GM10248 (cell line): ENCODE measurements at regions not wholly inside any gene's neighbourhood (a gene's known extent, or its start where the extent isn't known, plus 50 kb on each side); places are given as distances from the start of the nearest gene placed in this dataset.

Source experiments
- CTCF ChIA-PET: fragments of 300-600 bp; sonication (Branson Sonifier 250); formaldehyde crosslinking; extraction: SDS; loops from one replicate; lab custom pipeline; 2021; ENCODE audit warnings: antibody characterized with exemption; lab: Yijun Ruan, JAX
- POLR2A ChIA-PET: fragments of 350-650 bp; sonication (Branson Sonifier 250); formaldehyde crosslinking; extraction: SDS; loops from one replicate; lab custom pipeline; 2020; ENCODE audit warnings: antibody characterized with exemption; lab: Yijun Ruan, JAX
- DNase-seq: peaks from one replicate; pipeline ENCODE4 v3.0.0; 2012; ENCODE audit errors: extremely low spot score
- CTCF ChIP-seq: IDR thresholded peaks from 2 replicates; pipeline ENCODE4 v1.5.1; 2012; ENCODE audit warnings: mild to moderate bottlenecking, low read depth; ENCODE audit errors: extremely low read depth, missing control alignments, control extremely low read depth

DNA sequence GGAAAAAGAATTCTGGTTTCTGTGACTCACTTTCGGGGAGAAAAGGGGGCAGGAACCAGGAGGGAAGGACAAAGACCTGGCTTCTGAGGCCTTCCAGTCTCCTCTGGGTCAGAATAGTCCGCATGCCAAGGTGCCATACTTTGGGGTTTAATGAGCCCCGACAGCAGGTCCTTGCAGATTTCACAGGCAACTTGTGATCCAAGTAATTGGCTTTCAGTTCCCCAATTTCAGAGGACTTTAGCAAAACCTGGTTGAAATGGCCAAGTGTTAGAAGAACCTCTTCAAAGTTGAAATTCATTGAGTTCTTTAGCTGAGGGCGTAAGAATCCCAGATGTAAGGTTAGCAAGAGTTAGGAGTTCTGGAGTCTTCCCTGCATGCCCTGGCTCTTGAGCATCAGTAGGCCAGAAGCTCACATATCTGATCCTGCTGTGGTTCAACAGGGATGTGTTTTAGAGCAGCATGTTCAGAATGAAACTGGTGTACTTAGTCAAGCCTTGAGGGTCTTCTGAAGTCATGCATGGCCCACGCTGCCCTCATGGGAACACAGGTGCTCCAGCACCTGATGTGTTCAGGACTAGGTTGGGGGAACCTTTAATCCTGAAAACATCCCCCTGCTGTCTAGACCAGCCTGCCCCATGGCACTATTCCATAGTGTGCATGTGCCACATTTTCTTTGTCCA, 143.0 kb downstream of the NUP35 start:
- DNase-seq = no peak
- no peak for TF ChIP-seq CTCF
- POLR2A ChIA-PET = no interaction called here
- CTCF ChIA-PET = interaction anchor here (1.6 to 2.6 kb wide), 2 partner anchors 18 to 19 kb away, joined by 5 to 10 read pairs; no protein-coding TSS in a partner anchor

GRCh38 chr2:183269956-183270355, 145.7 kb downstream of the NUP35 start:
- POLR2A ChIA-PET = no interaction called here
- CTCF ChIA-PET = interaction anchor here (2.6 kb wide), 1 partner anchor 21 kb away, joined by 10 read pairs; no protein-coding TSS in a partner anchor
- TF ChIP-seq CTCF = no peak
- no peak for DNase-seq

GRCh38 chr2:183283209-183283608, 159.0 kb downstream of the NUP35 start:
- DNase-seq = no peak
- no peak for TF ChIP-seq CTCF
- CTCF ChIA-PET = interaction anchor here (0.8 kb wide), 1 partner anchor 13 kb away, joined by 3 read pairs; no protein-coding TSS in a partner anchor
- POLR2A ChIA-PET = no interaction called here

DNA sequence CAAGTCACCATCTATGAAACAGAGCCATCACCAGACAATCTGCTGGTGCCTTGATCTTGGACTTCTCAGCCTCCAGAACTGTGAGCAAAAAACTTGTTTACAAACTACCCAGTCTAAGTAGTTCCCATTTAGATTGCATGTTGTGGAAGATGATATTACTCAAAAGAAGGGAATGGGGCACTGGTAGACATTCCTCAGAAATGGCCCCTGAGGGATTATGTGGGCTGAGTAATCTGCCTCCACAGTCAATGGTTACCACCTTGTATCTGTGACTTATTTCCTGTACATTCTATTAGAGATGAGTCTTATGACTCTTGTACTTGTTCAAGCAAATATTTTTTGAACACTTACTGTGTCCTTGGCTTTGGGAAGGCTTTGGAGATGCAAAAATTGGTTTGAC, 160.4 kb downstream of the NUP35 start:
- POLR2A ChIA-PET = no interaction called here
- TF ChIP-seq CTCF = no peak
- CTCF ChIA-PET = interaction anchor here (0.9 kb wide), 1 partner anchor 11 kb away, joined by 5 read pairs; no protein-coding TSS in a partner anchor
- DNase-seq = no peak

GRCh38 chr2:183291436-183291835, 167.2 kb downstream of the NUP35 start:
- no peak for DNase-seq
- ChIA-PET CTCF (interaction anchor here (0.8 kb wide), 1 partner anchor 88 kb away, joined by 3 read pairs; no protein-coding TSS in a partner anchor), POLR2A (no interaction called here)
- no peak for TF ChIP-seq CTCF

GRCh38 chr2:183292028-183292427, 167.8 kb downstream of the NUP35 start:
- TF ChIP-seq CTCF = no peak
- no peak for DNase-seq
- CTCF ChIA-PET = interaction anchor here (0.8 kb wide), 1 partner anchor 89 kb away, joined by 3 read pairs; no protein-coding TSS in a partner anchor
- POLR2A ChIA-PET = no interaction called here
